HEK293 (cell line): ENCODE measurements at regions not wholly inside any gene's neighbourhood (a gene's known extent, or its start where the extent isn't known, plus 50 kb on each side); places are given as distances from the start of the nearest gene placed in this dataset.

Experiments used
- CTCF ChIA-PET: fragments of 350-600 bp; formaldehyde crosslinking; extraction: SDS; loops from one replicate; lab custom pipeline; 2021; ENCODE audit warnings: antibody characterized with exemption; lab: Yijun Ruan, JAX
- POLR2A ChIA-PET: fragments of 300-600 bp; formaldehyde crosslinking; extraction: SDS; loops from one replicate; lab custom pipeline; 2020; ENCODE audit warnings: antibody characterized with exemption, inconsistent platforms; lab: Yijun Ruan, JAX
- H3K27ac ChIP-seq: fragments of 200-500 bp; sonication (Bioruptor generic); 2 replicates; pipeline ENCODE4 v1.5.1; 2014; ENCODE audit warnings: low read depth, low read length, control low read depth, inconsistent platforms; ENCODE audit errors: extremely low read depth
- H3K36me3 ChIP-seq, 2 experiments: fragments of 200-500 bp in 1 of 2; sonication (Bioruptor generic) in 1 of 2; 1 replicate in 1 of 2; 2 replicates in 1 of 2; pipeline ENCODE4 v1.5.1; 2014 to 2017; ENCODE audit warnings: inconsistent platforms in 2 of 2, low read length in 2 of 2; ENCODE audit not compliant: control insufficient read depth in 2 of 2, insufficient read depth in 1 of 2
- H3K4me1 ChIP-seq: fragments of 200-500 bp; sonication (Bioruptor generic); 2 replicates; pipeline ENCODE4 v1.5.1; 2014; ENCODE audit warnings: mild to moderate bottlenecking, low read length, inconsistent platforms; ENCODE audit not compliant: control insufficient read depth, insufficient read depth
- H3K4me3 ChIP-seq: 2 replicates; pipeline ENCODE4 v1.5.1; 2011; ENCODE audit warnings: low read depth, mild to moderate bottlenecking, control low read depth, low read length, moderate library complexity
- H3K9me3 ChIP-seq: fragments of 200-500 bp; sonication (Bioruptor generic); 2 replicates; pipeline ENCODE4 v1.5.1; 2014; ENCODE audit warnings: low read depth, low read length, inconsistent platforms; ENCODE audit not compliant: control insufficient read depth, insufficient read depth
- ATF2 ChIP-seq: fragments of 450-650 bp; formaldehyde crosslinking; IDR thresholded peaks from 2 replicates; pipeline ENCODE4 v1.5.1; 2016; ENCODE audit warnings: missing biosample characterization, missing genetic modification characterization, low read depth
- EGR2 ChIP-seq: fragments of 450-650 bp; formaldehyde crosslinking; IDR thresholded peaks from 2 replicates; pipeline ENCODE4 v1.5.1; 2016; ENCODE audit warnings: low read depth, missing biosample characterization, missing genetic modification characterization
- GLI2 ChIP-seq: fragments of 450-650 bp; formaldehyde crosslinking; IDR thresholded peaks from 2 replicates; pipeline ENCODE4; 2017; ENCODE audit warnings: missing biosample characterization, missing genetic modification characterization, low read depth, borderline replicate concordance
- GLIS2 ChIP-seq: fragments of 450-650 bp; formaldehyde crosslinking; IDR thresholded peaks from 2 replicates; pipeline ENCODE4 v1.5.1; 2016; ENCODE audit warnings: missing biosample characterization, missing genetic modification characterization
- HOXC10 ChIP-seq: sonication (generic); formaldehyde crosslinking; IDR thresholded peaks from 2 replicates; pipeline ENCODE4 v1.8.1; 2023; ENCODE audit warnings: mild to moderate bottlenecking, missing genetic modification reagents
- HOXD13 ChIP-seq: sonication (generic); formaldehyde crosslinking; IDR thresholded peaks from 2 replicates; pipeline ENCODE4 v1.8.0; 2022; ENCODE audit warnings: missing genetic modification reagents, borderline replicate concordance
- PRDM4 ChIP-seq: fragments of 450-650 bp; formaldehyde crosslinking; IDR thresholded peaks from 2 replicates; pipeline ENCODE4 v1.5.1; 2017; ENCODE audit warnings: missing biosample characterization, missing genetic modification characterization
- SP2 ChIP-seq: fragments of 450-650 bp; formaldehyde crosslinking; IDR thresholded peaks from 2 replicates; pipeline ENCODE4 v1.5.1; 2016; ENCODE audit warnings: missing biosample characterization, missing genetic modification characterization
- TRIM28 ChIP-seq: IDR thresholded peaks from 2 replicates; pipeline ENCODE4 v1.6.1; 2011; ENCODE audit warnings: low read length, control low read depth, borderline replicate concordance
- YY1 ChIP-seq: fragments of 450-650 bp; formaldehyde crosslinking; IDR thresholded peaks from 2 replicates; pipeline ENCODE4 v1.5.1; 2018; ENCODE audit warnings: missing biosample characterization, missing genetic modification characterization
- ZBTB20 ChIP-seq: fragments of 450-650 bp; formaldehyde crosslinking; IDR thresholded peaks from 2 replicates; pipeline ENCODE4 v1.5.1; 2016; ENCODE audit warnings: missing biosample characterization, missing genetic modification characterization
- ZBTB44 ChIP-seq: fragments of 450-650 bp; IDR thresholded peaks from 2 replicates; pipeline ENCODE4 v1.5.1; 2018; ENCODE audit warnings: missing biosample characterization, mild to moderate bottlenecking, missing genetic modification characterization
- ZBTB48 ChIP-seq: fragments of 450-650 bp; formaldehyde crosslinking; IDR thresholded peaks from 2 replicates; pipeline ENCODE4 v1.5.1; 2016; ENCODE audit warnings: missing biosample characterization, missing genetic modification characterization
- ZFP37 ChIP-seq: fragments of 450-650 bp; formaldehyde crosslinking; IDR thresholded peaks from 2 replicates; pipeline ENCODE4 v1.5.1; 2016; ENCODE audit warnings: missing biosample characterization, missing genetic modification characterization
- ZNF157 ChIP-seq: fragments of 450-650 bp; formaldehyde crosslinking; IDR thresholded peaks from 2 replicates; pipeline ENCODE4 v1.5.1; 2016; ENCODE audit warnings: missing biosample characterization, missing genetic modification characterization
- ZNF341 ChIP-seq: fragments of 450-650 bp; formaldehyde crosslinking; IDR thresholded peaks from 2 replicates; pipeline ENCODE4; 2016; ENCODE audit warnings: low read depth, missing biosample characterization, missing genetic modification characterization
- ZNF37A ChIP-seq: fragments of 450-650 bp; IDR thresholded peaks from 2 replicates; pipeline ENCODE4 v1.5.1; 2018; ENCODE audit warnings: missing biosample characterization, missing genetic modification characterization
- ZNF548 ChIP-seq: fragments of 450-650 bp; formaldehyde crosslinking; IDR thresholded peaks from 2 replicates; pipeline ENCODE4 v1.5.1; 2016; ENCODE audit warnings: missing biosample characterization, missing genetic modification characterization
- ZNF560 ChIP-seq: fragments of 450-650 bp; formaldehyde crosslinking; IDR thresholded peaks from 2 replicates; pipeline ENCODE4 v1.5.1; 2017; ENCODE audit warnings: missing biosample characterization, missing genetic modification characterization, borderline replicate concordance
- ZNF660 ChIP-seq: fragments of 450-650 bp; IDR thresholded peaks from 2 replicates; pipeline ENCODE4 v1.5.1; 2018; ENCODE audit warnings: missing biosample characterization, mild to moderate bottlenecking, missing genetic modification characterization
- ZNF777 ChIP-seq: fragments of 450-650 bp; formaldehyde crosslinking; IDR thresholded peaks from 2 replicates; pipeline ENCODE4 v1.5.1; 2017; ENCODE audit warnings: missing biosample characterization, missing genetic modification characterization, borderline replicate concordance
- ZSCAN16 ChIP-seq: fragments of 450-650 bp; formaldehyde crosslinking; IDR thresholded peaks from 2 replicates; pipeline ENCODE4 v1.5.1; 2016; ENCODE audit warnings: missing biosample characterization, missing genetic modification characterization
- TF ChIP-seq, protein P1 (sequence below): fragments of 450-650 bp; formaldehyde crosslinking; IDR thresholded peaks from 2 replicates; pipeline ENCODE4 v1.5.1; 2016; ENCODE audit warnings: missing biosample characterization, missing genetic modification characterization

DNA sequence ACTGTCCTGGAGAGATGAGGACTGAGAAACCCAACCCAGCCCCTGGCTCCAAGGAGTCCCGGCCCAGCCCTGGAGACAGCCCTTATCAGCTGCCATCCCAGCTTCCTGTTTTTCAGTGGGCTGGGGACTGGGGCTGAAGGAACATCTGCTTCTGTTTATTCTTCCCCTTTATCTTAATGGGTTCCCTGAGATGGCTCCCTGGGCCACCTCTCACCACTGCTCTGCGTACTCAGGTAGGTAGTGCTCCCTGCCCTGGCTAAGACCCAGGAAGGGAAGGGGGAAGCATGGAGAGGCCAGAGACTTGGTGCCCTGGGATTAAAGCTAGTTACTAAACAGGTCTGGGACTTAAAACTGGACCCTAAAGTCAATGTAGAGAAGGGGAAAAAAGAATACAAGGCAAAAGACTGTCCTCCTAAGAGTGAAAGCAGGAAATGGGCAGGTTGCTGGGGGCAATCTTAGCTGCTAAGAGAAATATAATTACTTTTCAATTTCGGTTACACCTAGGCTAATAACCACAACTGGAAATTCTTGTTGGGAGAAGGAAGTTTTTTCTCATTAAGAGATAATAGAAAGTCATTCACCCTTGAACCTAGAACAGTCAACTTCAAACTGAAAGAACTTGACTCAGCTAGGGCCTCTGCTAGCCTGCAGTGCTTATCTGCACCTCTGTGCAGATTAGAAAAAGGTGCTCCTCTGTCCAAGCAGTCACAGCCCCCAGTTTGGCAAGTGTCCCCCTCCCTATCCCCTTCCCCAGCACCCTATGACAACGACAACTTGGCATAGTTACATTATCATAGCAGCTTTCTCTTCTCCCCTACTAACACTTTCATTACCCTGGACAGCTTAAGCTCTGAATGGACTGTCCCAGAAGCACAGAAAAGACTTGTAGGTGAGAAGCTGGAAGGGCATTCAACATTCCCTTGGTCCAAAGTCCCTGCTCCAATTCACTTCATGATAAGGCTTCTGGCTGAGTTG, 65.6 kb upstream of the KDM7A start (continued):
- TF ChIP-seq ZBTB44 (no peak), ZNF157 (tag by site-specific recombination) (no peak), ZNF341 (tag by site-specific recombination) (no peak), ZNF548 (tag by site-specific recombination) (no peak), ATF2 (tag by site-specific recombination) (no peak), HOXD13 (CRISPR knock-in tag) (no peak), ZBTB48 (tag by site-specific recombination) (peak; percentile 52; the same call in 1 of the 2 replicates), GLI2 (tag by site-specific recombination) (no peak), SP2 (no peak), EGR2 (tag by site-specific recombination) (no peak), TRIM28 (no peak), PRDM4 (tag by site-specific recombination) (no peak), ZNF660 (no peak), GLIS2 (tag by site-specific recombination) (no peak)
- TF ChIP-seq, protein P1, sequence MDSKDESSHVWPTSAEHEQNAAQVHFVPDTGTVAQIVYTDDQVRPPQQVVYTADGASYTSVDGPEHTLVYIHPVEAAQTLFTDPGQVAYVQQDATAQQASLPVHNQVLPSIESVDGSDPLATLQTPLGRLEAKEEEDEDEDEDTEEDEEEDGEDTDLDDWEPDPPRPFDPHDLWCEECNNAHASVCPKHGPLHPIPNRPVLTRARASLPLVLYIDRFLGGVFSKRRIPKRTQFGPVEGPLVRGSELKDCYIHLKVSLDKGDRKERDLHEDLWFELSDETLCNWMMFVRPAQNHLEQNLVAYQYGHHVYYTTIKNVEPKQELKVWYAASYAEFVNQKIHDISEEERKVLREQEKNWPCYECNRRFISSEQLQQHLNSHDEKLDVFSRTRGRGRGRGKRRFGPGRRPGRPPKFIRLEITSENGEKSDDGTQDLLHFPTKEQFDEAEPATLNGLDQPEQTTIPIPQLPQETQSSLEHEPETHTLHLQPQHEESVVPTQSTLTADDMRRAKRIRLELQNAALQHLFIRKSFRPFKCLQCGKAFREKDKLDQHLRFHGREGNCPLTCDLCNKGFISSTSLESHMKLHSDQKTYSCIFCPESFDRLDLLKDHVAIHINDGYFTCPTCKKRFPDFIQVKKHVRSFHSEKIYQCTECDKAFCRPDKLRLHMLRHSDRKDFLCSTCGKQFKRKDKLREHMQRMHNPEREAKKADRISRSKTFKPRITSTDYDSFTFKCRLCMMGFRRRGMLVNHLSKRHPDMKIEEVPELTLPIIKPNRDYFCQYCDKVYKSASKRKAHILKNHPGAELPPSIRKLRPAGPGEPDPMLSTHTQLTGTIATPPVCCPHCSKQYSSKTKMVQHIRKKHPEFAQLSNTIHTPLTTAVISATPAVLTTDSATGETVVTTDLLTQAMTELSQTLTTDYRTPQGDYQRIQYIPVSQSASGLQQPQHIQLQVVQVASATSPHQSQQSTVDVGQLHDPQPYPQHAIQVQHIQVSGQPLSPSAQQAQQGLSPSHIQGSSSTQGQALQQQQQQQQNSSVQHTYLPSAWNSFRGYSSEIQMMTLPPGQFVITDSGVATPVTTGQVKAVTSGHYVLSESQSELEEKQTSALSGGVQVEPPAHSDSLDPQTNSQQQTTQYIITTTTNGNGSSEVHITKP (tag by site-specific recombination), result 0 out of 2 replicates have a peak, but pooled peaks have one; percentile 21
- TF ChIP-seq, all 188 proteins: peak for 4

DNA sequence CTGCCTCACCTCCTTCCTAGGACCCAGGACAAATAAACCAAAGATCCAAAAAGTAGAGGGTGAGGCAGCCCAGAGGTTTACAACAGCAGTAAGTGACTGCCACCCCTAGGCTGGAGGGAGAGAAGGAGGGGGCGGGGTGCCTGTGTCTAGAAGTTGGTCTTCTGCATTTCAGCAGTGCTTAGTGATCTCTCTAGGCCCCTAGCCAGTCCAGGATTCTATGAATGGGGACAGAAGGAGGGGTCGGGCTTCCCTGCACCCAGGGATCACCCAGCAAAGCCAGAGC, 62.8 kb upstream of the KDM7A start:
- no peak overlapping the region for H3K27ac ChIP-seq
- CTCF ChIA-PET, result no interaction called here
- TF ChIP-seq HOXC10 (CRISPR knock-in tag), result no peak
- no peak for TF ChIP-seq PRDM4 (tag by site-specific recombination)
- TF ChIP-seq ATF2 (tag by site-specific recombination), result no peak
- no peak for TF ChIP-seq ZBTB20 (tag by site-specific recombination)
- TF ChIP-seq ZNF777 (tag by site-specific recombination), result no peak
- TF ChIP-seq ZSCAN16 (tag by site-specific recombination), result no peak
- TF ChIP-seq ZNF37A (tag by site-specific recombination), result no peak
- no peak for TF ChIP-seq YY1 (tag by site-specific recombination)
- TF ChIP-seq ZNF560 (tag by site-specific recombination), result no peak
- no peak for TF ChIP-seq ZFP37 (tag by site-specific recombination)

More for the DNA sequence above, 62.8 kb upstream of the KDM7A start:
- H3K9me3 ChIP-seq, result no peaks in the 10 kb centered on the region
- POLR2A ChIA-PET, result no interaction called here
- no peaks in the 10 kb centered on the region for H3K4me1 ChIP-seq
- H3K36me3 ChIP-seq, result no peaks in the 10 kb centered on the region
- no peak overlapping the region for H3K4me3 ChIP-seq
